ENCODE measurements at regions not wholly inside any gene's neighbourhood (a gene's known extent, or its start where the extent isn't known, plus 50 kb on each side); places are given as distances from the start of the nearest gene placed in this dataset.

GRCh38 chr9:87127978-87128614 is 180.8 kb upstream of the GAS1 start:
- no peak overlapping the region for H3K4me3 ChIP-seq (ENCODE audit: low read depth, low read length)
- no peak for DNase-seq (ENCODE audit: low read depth)
- in situ Hi-C loops (cut with HindIII; ENCODE audit: low sequenced_read_pairs), result no loop called here
- no peak for TF ChIP-seq CTCF (IDR thresholded peaks at IDR 0.05; ENCODE audit: low read depth, low read length, missing control alignments)

GRCh38 chr9:87128844-87129493 is 181.7 kb upstream of the GAS1 start:
- no peak for TF ChIP-seq CTCF (IDR thresholded peaks at IDR 0.05; ENCODE audit: low read depth, low read length, missing control alignments)
- in situ Hi-C loops (cut with HindIII; ENCODE audit: low sequenced_read_pairs), result no loop called here
- DNase-seq (ENCODE audit: low read depth), result no peak
- H3K4me3 ChIP-seq (ENCODE audit: low read depth, low read length), result no peak overlapping the region

GRCh38 chr9:87135074-87135473 is 187.8 kb upstream of the GAS1 start:
- no peak overlapping the region for H3K4me3 ChIP-seq (ENCODE audit: low read depth, low read length)
- in situ Hi-C loops (cut with HindIII; ENCODE audit: low sequenced_read_pairs), result no loop called here
- no peak for TF ChIP-seq CTCF (IDR thresholded peaks at IDR 0.05; ENCODE audit: low read depth, low read length, missing control alignments)
- no peak for DNase-seq (ENCODE audit: low read depth)

GRCh38 chr9:87137718-87138117 is 190.4 kb upstream of the GAS1 start:
- in situ Hi-C loops (cut with HindIII; ENCODE audit: low sequenced_read_pairs), result no loop called here
- H3K4me3 ChIP-seq (ENCODE audit: low read depth, low read length), result no peak overlapping the region
- TF ChIP-seq CTCF (IDR thresholded peaks at IDR 0.05; ENCODE audit: low read depth, low read length, missing control alignments), result no peak
- DNase-seq (ENCODE audit: low read depth), result no peak

- TF ChIP-seq CTCF (IDR thresholded peaks at IDR 0.05; ENCODE audit: low read depth, low read length, missing control alignments), result no peak
- no peak for DNase-seq (ENCODE audit: low read depth)
- in situ Hi-C loops (cut with HindIII; ENCODE audit: low sequenced_read_pairs), result no loop called here
- H3K4me3 ChIP-seq (ENCODE audit: low read depth, low read length), result no peak overlapping the region
Observed at GRCh38 chr9:87138128-87139040, 191.1 kb upstream of the GAS1 start.

GRCh38 chr9:87139099-87139730 is 191.9 kb upstream of the GAS1 start:
- no peak for TF ChIP-seq CTCF (IDR thresholded peaks at IDR 0.05; ENCODE audit: low read depth, low read length, missing control alignments)
- no peak for DNase-seq (ENCODE audit: low read depth)
- no peak overlapping the region for H3K4me3 ChIP-seq (ENCODE audit: low read depth, low read length)
- in situ Hi-C loops (cut with HindIII; ENCODE audit: low sequenced_read_pairs), result no loop called here

All from astrocyte of the cerebellum (primary cell).